NCI-H226 (cell line): ENCODE measurements at regions not wholly inside any gene's neighbourhood (a gene's known extent, or its start where the extent isn't known, plus 50 kb on each side); places are given as distances from the start of the nearest gene placed in this dataset.
"Not testable (repeated sequence)": the region's sequence is repeated elsewhere in the genome, so short reads cannot be mapped to it uniquely, and the experiment has no call there.

Experiments used
- DNase-seq: peaks from one replicate; pipeline ENCODE4 v3.0.0-alpha.2; 2015

- no peak for DNase-seq
These were observed 94.8 kb upstream of the USP24 start for GRCh38 chr1:55309786-55310504.

- DNase-seq, result no peak
These were observed 93.9 kb upstream of the USP24 start for GRCh38 chr1:55309053-55309452.

GRCh38 chr1:55305735-55306134 lies 90.6 kb upstream of the USP24 start:
- peak; percentile 36 for DNase-seq

GRCh38 chr1:55304229-55304740 lies 89.1 kb upstream of the USP24 start:
- no peak for DNase-seq

GRCh38 chr1:55302972-55303371 lies 87.8 kb upstream of the USP24 start:
- DNase-seq, result no peak

GRCh38 chr1:55301912-55302311 lies 86.7 kb upstream of the USP24 start:
- no peak for DNase-seq

- no peak for DNase-seq
These were observed 85.8 kb upstream of the USP24 start for GRCh38 chr1:55300975-55301374.

GRCh38 chr1:55298167-55298894 lies 83.2 kb upstream of the USP24 start:
- no peak for DNase-seq

GRCh38 chr1:55296247-55296646 lies 81.1 kb upstream of the USP24 start:
- not testable (repeated sequence) for DNase-seq

- peak; percentile 14 for DNase-seq
These were observed 74.5 kb upstream of the USP24 start for GRCh38 chr1:55289614-55290013.

- no peak for DNase-seq
These were observed 73.9 kb upstream of the USP24 start for GRCh38 chr1:55289042-55289441.

GRCh38 chr1:55288245-55288644 lies 73.1 kb upstream of the USP24 start:
- DNase-seq, result no peak

- DNase-seq, result no peak
These were observed 72.6 kb upstream of the USP24 start for GRCh38 chr1:55287723-55288122.

- peak; percentile 21 for DNase-seq
These were observed 71.9 kb upstream of the USP24 start for GRCh38 chr1:55286856-55287602.

- DNase-seq, result no peak
These were observed 70.7 kb upstream of the USP24 start for GRCh38 chr1:55285834-55286233.

- DNase-seq, result no peak
These were observed 69.7 kb upstream of the USP24 start for GRCh38 chr1:55284856-55285255.

GRCh38 chr1:55282058-55282457 lies 66.9 kb upstream of the USP24 start:
- no peak for DNase-seq

GRCh38 chr1:55280731-55281130 lies 65.6 kb upstream of the USP24 start:
- DNase-seq, result no peak

- DNase-seq, result no peak
These were observed 64.5 kb upstream of the USP24 start for GRCh38 chr1:55279627-55280026.

- no peak for DNase-seq
These were observed 63.2 kb upstream of the USP24 start for GRCh38 chr1:55278378-55278777.

GRCh38 chr1:55277377-55278130 lies 62.4 kb upstream of the USP24 start:
- DNase-seq, result peak; percentile 37

GRCh38 chr1:55276671-55277376 lies 61.7 kb upstream of the USP24 start:
- DNase-seq, result no peak
